ENCODE measurements at regions not wholly inside any gene's neighbourhood (a gene's known extent, or its start where the extent isn't known, plus 50 kb on each side); places are given as distances from the start of the nearest gene placed in this dataset.
A peak's percentile ranks its signal among the peaks of the same experiment; 100 is the strongest.

GRCh38 chr4:187158003-187158402, 434.3 kb upstream of the FAT1 start:
- no peak overlapping the region for H3K27ac ChIP-seq
- TF ChIP-seq POLR2A (IDR thresholded peaks at IDR 0.05), result no peak
- no peak for TF ChIP-seq POLR2AphosphoS5 (IDR thresholded peaks at IDR 0.05)
- no peak for TF ChIP-seq CTCF (IDR thresholded peaks at IDR 0.05)
- TF ChIP-seq EP300 (IDR thresholded peaks at IDR 0.05; ENCODE audit: low read depth), result no peak
- no peaks in the 10 kb centered on the region for H3K36me3 ChIP-seq
- no peak for DNase-seq
- intact Hi-C loops (cut with DNase I; ENCODE audit: low total_unique reads), result no loop called here
- H3K4me3 ChIP-seq, result no peak overlapping the region
- no peaks in the 10 kb centered on the region for H3K9me3 ChIP-seq
- WGBS, 2 donors (ENCODE audit: low coverage in 1 of 2), result 85 to 100% methylated on average over 2 to 10 of the region's 10 CpGs
- H3K27me3 ChIP-seq, result no peaks in the 10 kb centered on the region
- no peaks in the 10 kb centered on the region for H3K4me1 ChIP-seq
- in situ Hi-C loops (cut with MboI; ENCODE audit: low pct_ligation_motif_present in 1 of 4, low pct_unique_long_range_greater_than_20kb in 1 of 4, low sequenced_read_pairs in 3 of 4), result no loop called here

- H3K9me3 ChIP-seq, result no peaks in the 10 kb centered on the region
- no peak overlapping the region for H3K27ac ChIP-seq
- no peaks in the 10 kb centered on the region for H3K27me3 ChIP-seq
- H3K36me3 ChIP-seq, result no peaks in the 10 kb centered on the region
- intact Hi-C loops (cut with DNase I; ENCODE audit: low total_unique reads), result no loop called here
- H3K4me3 ChIP-seq, result no peak overlapping the region
- in situ Hi-C loops (cut with MboI; ENCODE audit: low pct_ligation_motif_present in 1 of 4, low pct_unique_long_range_greater_than_20kb in 1 of 4, low sequenced_read_pairs in 3 of 4), result no loop called here
- no peak for DNase-seq
- TF ChIP-seq POLR2A (IDR thresholded peaks at IDR 0.05) (no peak), CTCF (IDR thresholded peaks at IDR 0.05) (no peak), POLR2AphosphoS5 (IDR thresholded peaks at IDR 0.05) (no peak), EP300 (IDR thresholded peaks at IDR 0.05; ENCODE audit: low read depth) (no peak)
- no peaks in the 10 kb centered on the region for H3K4me1 ChIP-seq
- 89 to 100% methylated on average over 2 to 3 of the region's 3 CpGs for WGBS, 2 donors (ENCODE audit: low coverage in 1 of 2)
These were observed 436.8 kb upstream of the FAT1 start for GRCh38 chr4:187160486-187160885.

GRCh38 chr4:187166886-187167512, 443.3 kb upstream of the FAT1 start:
- in situ Hi-C loops (cut with MboI; ENCODE audit: low pct_ligation_motif_present in 1 of 4, low pct_unique_long_range_greater_than_20kb in 1 of 4, low sequenced_read_pairs in 3 of 4), result no loop called here
- DNase-seq, result peak; percentile 41
- Histone ChIP-seq H3K27me3 (no peaks in the 10 kb centered on the region), H3K36me3 (no peaks in the 10 kb centered on the region), H3K9me3 (no peaks in the 10 kb centered on the region), H3K27ac (peak overlapping the region; percentile 19 to 65 (median 38)), H3K4me1 (peaks cover 0 to 9% (median 3%) of the 10 kb centered on the region in 4 donors), H3K4me3 (no peak overlapping the region)
- TF ChIP-seq POLR2A (IDR thresholded peaks at IDR 0.05), result no peak
- TF ChIP-seq CTCF (IDR thresholded peaks at IDR 0.05), result no peak
- no peak for TF ChIP-seq EP300 (IDR thresholded peaks at IDR 0.05; ENCODE audit: low read depth)
- no peak for TF ChIP-seq POLR2AphosphoS5 (IDR thresholded peaks at IDR 0.05)
- 56 to 71% methylated on average over 2 to 7 of the region's 7 CpGs for WGBS, 2 donors (ENCODE audit: low coverage in 1 of 2)
- intact Hi-C loops (cut with DNase I; ENCODE audit: low total_unique reads), result no loop called here

- intact Hi-C loops (cut with DNase I; ENCODE audit: low total_unique reads), result no loop called here
- Histone ChIP-seq H3K27me3 (no peaks in the 10 kb centered on the region), H3K4me1 (peaks cover 0 to 24% (median 8%) of the 10 kb centered on the region in 4 donors), H3K4me3 (no peak overlapping the region), H3K27ac (peak overlapping the region in 2 of 4 donors; percentile 20 to 24), H3K9me3 (no peaks in the 10 kb centered on the region), H3K36me3 (no peaks in the 10 kb centered on the region)
- in situ Hi-C loops (cut with MboI; ENCODE audit: low pct_ligation_motif_present in 1 of 4, low pct_unique_long_range_greater_than_20kb in 1 of 4, low sequenced_read_pairs in 3 of 4), result no loop called here
- WGBS, 2 donors (ENCODE audit: low coverage in 1 of 2), result 60 to 63% methylated on average over 11 to 12 of the region's 12 CpGs
- TF ChIP-seq POLR2A (IDR thresholded peaks at IDR 0.05) (no peak), POLR2AphosphoS5 (IDR thresholded peaks at IDR 0.05) (no peak), CTCF (IDR thresholded peaks at IDR 0.05) (no peak), EP300 (IDR thresholded peaks at IDR 0.05; ENCODE audit: low read depth) (no peak)
- no peak for DNase-seq
These were observed 448.2 kb upstream of the FAT1 start for GRCh38 chr4:187171706-187172339.

Measured in transverse colon (tissue), 4 donors.